Nephron progenitor cell (in vitro differentiated cells): ENCODE measurements at regions not wholly inside any gene's neighbourhood (a gene's known extent, or its start where the extent isn't known, plus 50 kb on each side); places are given as distances from the start of the nearest gene placed in this dataset.

Experiments used
- DNase-seq: peaks from one replicate; pipeline ENCODE4 v3.0.0; 2021
- H3K27ac Mint-ChIP-seq: 2 replicates; pipeline ENCODE4 v1.8.0; 2021; ENCODE audit warnings: mild to moderate bottlenecking, moderate library complexity, mixed read lengths
- H3K27me3 Mint-ChIP-seq: 2 replicates; pipeline ENCODE4 v1.8.0; 2021; ENCODE audit warnings: mild to moderate bottlenecking, low read depth, mixed read lengths; ENCODE audit not compliant: poor library complexity
- H3K36me3 Mint-ChIP-seq: 2 replicates; pipeline ENCODE4 v1.8.0; 2021; ENCODE audit warnings: low read depth, mixed read lengths
- H3K4me1 Mint-ChIP-seq: 2 replicates; pipeline ENCODE4 v1.8.0; 2021; ENCODE audit warnings: mixed read lengths
- H3K4me3 Mint-ChIP-seq: 2 replicates; pipeline ENCODE4 v1.8.0; 2021; ENCODE audit warnings: mild to moderate bottlenecking, moderate library complexity, mixed read lengths
- H3K9me3 Mint-ChIP-seq: 2 replicates; pipeline ENCODE4 v1.8.0; 2021; ENCODE audit warnings: mild to moderate bottlenecking, moderate library complexity, mixed read lengths
- TF ChIP-seq, protein P1 (sequence below): fragments of 200-600 bp; sonication (generic); IDR thresholded peaks from 2 replicates; pipeline ENCODE4 v1.5.0; 2021; ENCODE audit warnings: antibody characterized with exemption

DNA sequence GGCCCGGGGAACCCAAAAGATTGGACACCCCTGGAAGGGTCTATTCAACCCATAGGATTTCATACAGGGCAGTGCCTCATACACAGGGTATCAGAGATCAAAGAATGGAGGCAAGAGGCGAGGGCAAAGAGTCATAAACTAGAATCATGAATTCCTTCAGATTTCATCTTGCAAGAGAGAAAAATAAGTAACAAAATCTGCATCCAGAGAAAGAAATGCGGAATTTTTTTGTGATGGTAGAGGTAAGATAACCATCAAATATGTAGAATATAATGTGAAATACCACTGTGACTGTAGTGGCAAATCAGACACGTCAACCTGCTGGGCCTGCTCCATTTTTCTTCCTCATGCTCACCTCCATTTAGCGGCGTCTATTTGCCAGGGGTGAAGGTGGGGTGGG is 143.6 kb downstream of the SNX18 start:
- Mint-ChIP-seq H3K4me3 (no peak overlapping the region), H3K4me1 (peaks cover 6% of the 10 kb centered on the region), H3K9me3 (no peaks in the 10 kb centered on the region), H3K27me3 (peaks cover 6% of the 10 kb centered on the region), H3K36me3 (no peaks in the 10 kb centered on the region), H3K27ac (no peak overlapping the region)
- TF ChIP-seq, protein P1, sequence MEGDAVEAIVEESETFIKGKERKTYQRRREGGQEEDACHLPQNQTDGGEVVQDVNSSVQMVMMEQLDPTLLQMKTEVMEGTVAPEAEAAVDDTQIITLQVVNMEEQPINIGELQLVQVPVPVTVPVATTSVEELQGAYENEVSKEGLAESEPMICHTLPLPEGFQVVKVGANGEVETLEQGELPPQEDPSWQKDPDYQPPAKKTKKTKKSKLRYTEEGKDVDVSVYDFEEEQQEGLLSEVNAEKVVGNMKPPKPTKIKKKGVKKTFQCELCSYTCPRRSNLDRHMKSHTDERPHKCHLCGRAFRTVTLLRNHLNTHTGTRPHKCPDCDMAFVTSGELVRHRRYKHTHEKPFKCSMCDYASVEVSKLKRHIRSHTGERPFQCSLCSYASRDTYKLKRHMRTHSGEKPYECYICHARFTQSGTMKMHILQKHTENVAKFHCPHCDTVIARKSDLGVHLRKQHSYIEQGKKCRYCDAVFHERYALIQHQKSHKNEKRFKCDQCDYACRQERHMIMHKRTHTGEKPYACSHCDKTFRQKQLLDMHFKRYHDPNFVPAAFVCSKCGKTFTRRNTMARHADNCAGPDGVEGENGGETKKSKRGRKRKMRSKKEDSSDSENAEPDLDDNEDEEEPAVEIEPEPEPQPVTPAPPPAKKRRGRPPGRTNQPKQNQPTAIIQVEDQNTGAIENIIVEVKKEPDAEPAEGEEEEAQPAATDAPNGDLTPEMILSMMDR = no peak
- no peak for DNase-seq

DNA sequence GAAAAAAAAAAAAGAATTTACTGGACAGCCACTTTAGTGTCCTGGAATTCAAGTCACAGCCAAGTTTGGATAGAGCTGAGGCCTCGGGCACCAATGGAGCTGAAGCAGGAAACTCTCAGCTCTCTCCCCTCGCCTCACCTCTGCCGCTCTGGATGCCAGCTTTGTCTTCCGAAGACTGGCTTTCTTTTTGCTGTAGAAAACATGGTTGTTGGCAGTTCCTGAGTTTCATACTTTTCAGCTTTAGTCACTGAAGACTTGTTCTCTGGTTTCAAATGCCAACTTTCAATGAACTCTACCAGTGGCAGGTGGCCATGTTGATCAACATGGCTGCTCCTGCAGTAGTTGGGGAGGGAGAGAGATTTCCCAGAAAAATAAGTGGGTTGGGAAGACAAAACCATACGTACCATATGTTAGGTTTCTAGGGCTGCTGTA is 142.2 kb downstream of the SNX18 start:
- H3K27ac Mint-ChIP-seq = no peak overlapping the region
- TF ChIP-seq, protein P1 = no peak
- H3K9me3 Mint-ChIP-seq = no peaks in the 10 kb centered on the region
- DNase-seq = no peak
- H3K27me3 Mint-ChIP-seq = peaks cover 6% of the 10 kb centered on the region
- no peak overlapping the region for H3K4me3 Mint-ChIP-seq
- H3K36me3 Mint-ChIP-seq = no peaks in the 10 kb centered on the region
- H3K4me1 Mint-ChIP-seq = peaks cover 12% of the 10 kb centered on the region

DNA sequence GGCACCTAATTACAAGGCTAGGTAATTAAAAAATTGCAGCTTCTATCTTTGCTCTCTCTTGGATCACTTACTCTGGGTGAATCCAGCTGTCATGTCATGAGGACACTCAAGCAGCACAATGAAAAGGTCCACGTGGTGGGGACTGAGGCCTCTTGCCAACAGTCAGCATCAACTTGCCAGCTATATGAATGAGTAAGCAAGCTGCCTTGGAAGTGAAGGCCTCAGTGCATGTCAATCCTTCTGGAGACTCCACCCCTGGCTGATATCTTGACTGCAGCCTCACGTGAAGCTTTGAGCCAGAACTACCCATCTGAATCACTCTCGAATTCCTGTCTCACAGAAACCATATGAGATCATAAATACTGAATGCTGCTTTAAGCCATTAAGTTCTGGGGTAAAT is 140.5 kb downstream of the SNX18 start:
- no peak overlapping the region for H3K27ac Mint-ChIP-seq
- peaks cover 7% of the 10 kb centered on the region for H3K4me1 Mint-ChIP-seq
- DNase-seq = no peak
- no peaks in the 10 kb centered on the region for H3K36me3 Mint-ChIP-seq
- no peaks in the 10 kb centered on the region for H3K9me3 Mint-ChIP-seq
- peaks cover 6% of the 10 kb centered on the region for H3K27me3 Mint-ChIP-seq
- TF ChIP-seq, protein P1 = no peak
- no peak overlapping the region for H3K4me3 Mint-ChIP-seq

DNA sequence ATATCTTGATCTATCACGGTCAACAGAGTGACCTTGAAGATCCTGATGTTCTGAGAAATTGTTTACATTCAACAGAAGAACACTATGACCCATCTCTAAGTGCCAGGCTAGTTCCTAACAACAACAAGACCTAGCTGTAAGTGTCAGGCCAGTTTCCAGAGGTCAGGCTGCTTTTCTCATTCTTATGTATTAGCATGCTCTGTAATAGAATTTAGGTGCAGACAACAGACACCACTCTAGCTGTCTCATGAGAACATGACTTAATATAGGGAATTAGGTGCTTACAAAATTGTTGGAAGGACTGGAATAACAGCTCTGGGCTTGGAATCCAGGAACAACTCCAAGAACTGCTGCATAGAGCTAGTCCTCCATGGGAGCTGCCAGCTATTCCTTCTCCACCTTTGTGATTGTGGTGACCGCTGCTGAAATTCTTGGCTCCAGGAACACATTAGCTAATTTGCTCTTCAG is 138.7 kb downstream of the SNX18 start:
- H3K27me3 Mint-ChIP-seq = peaks cover 6% of the 10 kb centered on the region

DNA sequence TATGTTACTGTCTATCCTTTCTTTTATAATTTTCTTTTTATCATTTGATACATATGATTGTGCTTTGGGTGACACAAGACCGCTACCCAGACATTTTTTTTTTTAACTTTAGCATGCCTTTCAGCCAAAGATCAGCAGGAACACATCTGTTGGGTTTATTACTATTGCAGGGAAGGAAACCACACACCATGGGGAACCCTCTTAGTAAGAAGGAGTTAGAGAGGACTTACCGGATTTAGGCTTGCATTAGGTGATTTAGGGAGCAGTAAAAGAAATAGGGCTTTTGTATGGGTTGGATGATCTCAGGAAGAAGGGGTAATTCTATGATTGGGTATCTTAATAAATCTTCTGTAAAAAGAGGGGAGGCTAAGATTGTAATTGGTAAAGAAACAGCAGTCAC is 138.2 kb downstream of the SNX18 start:
- Mint-ChIP-seq H3K27ac (peak overlapping the region; percentile 16), H3K36me3 (no peaks in the 10 kb centered on the region), H3K27me3 (peaks cover 3% of the 10 kb centered on the region), H3K9me3 (no peaks in the 10 kb centered on the region), H3K4me1 (peaks cover 7% of the 10 kb centered on the region), H3K4me3 (no peak overlapping the region)
- TF ChIP-seq, protein P1 = no peak
- DNase-seq = no peak

More for the DNA sequence above, 138.7 kb downstream of the SNX18 start:
- H3K4me1 Mint-ChIP-seq = peaks cover 7% of the 10 kb centered on the region
- no peaks in the 10 kb centered on the region for H3K36me3 Mint-ChIP-seq
- H3K27ac Mint-ChIP-seq = no peak overlapping the region
- no peak overlapping the region for H3K4me3 Mint-ChIP-seq
- no peaks in the 10 kb centered on the region for H3K9me3 Mint-ChIP-seq
- no peak for DNase-seq
- TF ChIP-seq, protein P1 = no peak

DNA sequence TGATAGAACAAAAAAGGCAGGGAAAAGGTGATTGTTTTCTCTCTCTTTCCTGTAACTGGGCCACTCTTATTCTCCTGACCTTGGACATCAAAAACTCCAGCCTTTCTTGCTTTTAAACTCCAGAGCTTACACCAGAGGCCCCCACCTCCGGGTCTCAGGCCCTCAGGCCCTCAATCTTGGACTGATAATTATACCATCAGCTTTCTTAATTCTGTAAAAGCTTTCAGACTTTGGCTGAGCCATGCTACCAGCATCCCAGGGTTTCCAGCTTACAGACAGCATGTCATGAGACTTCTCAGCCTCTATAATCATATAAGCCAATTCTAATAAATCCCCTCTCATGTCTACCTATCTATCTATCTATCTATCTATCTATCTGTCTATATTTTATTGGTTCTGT is 137.7 kb downstream of the SNX18 start:
- Mint-ChIP-seq H3K9me3 (no peaks in the 10 kb centered on the region), H3K36me3 (no peaks in the 10 kb centered on the region), H3K27me3 (peaks cover 3% of the 10 kb centered on the region), H3K27ac (no peak overlapping the region), H3K4me1 (peaks cover 7% of the 10 kb centered on the region), H3K4me3 (no peak overlapping the region)
- DNase-seq = no peak
- TF ChIP-seq, protein P1 = no peak
